SU-DHL-6 (cell line): ENCODE measurements at regions not wholly inside any gene's neighbourhood (a gene's known extent, or its start where the extent isn't known, plus 50 kb on each side); places are given as distances from the start of the nearest gene placed in this dataset.

ENCODE experiments used
- H2AFZ ChIP-seq: fragments of 200-600 bp; sonication (generic); 2 replicates; pipeline ENCODE4 v1.6.1; 2014; ENCODE audit warnings: low read depth, mild to moderate bottlenecking, moderate library complexity, mixed read lengths, antibody characterized with exemption, low read length; ENCODE audit not compliant: severe bottlenecking
- H3F3A ChIP-seq: fragments of 200-600 bp; shearing (Covaris generic); 2 replicates; pipeline ENCODE4 v1.6.0; 2016; ENCODE audit warnings: antibody characterized with exemption, mild to moderate bottlenecking; ENCODE audit not compliant: insufficient read depth
- H3K27ac ChIP-seq: fragments of 200-600 bp; sonication (generic); 2 replicates; pipeline ENCODE4 v1.5.1; 2016; ENCODE audit warnings: low read depth, mild to moderate bottlenecking, low read length, moderate library complexity, mixed read lengths
- H3K27me3 ChIP-seq: fragments of 200-600 bp; sonication (generic), shearing (Covaris generic); 2 replicates; pipeline ENCODE4 v1.6.0; 2014; ENCODE audit warnings: mild to moderate bottlenecking, low read length
- H3K36me3 ChIP-seq: fragments of 200-600 bp; sonication (generic); 2 replicates; pipeline ENCODE4 v1.6.1; 2014; ENCODE audit warnings: mild to moderate bottlenecking, low read length, mixed read lengths
- H3K4me2 ChIP-seq: fragments of 300-600, 200-600 bp; shearing (Covaris generic), sonication (generic); 2 replicates; pipeline ENCODE4 v1.6.0; 2014; ENCODE audit warnings: low read length, low read depth, mild to moderate bottlenecking; ENCODE audit not compliant: poor library complexity, severe bottlenecking
- H3K4me3 ChIP-seq: fragments of 200-600 bp; sonication (generic); 2 replicates; pipeline ENCODE4 v1.5.1; 2014; ENCODE audit warnings: antibody characterized with exemption, low read length, mild to moderate bottlenecking, mixed read lengths; ENCODE audit not compliant: insufficient read depth, poor library complexity, severe bottlenecking
- H3K79me2 ChIP-seq: fragments of 200-600 bp; sonication (generic); 2 replicates; pipeline ENCODE4 v1.6.1; 2014; ENCODE audit warnings: mild to moderate bottlenecking, low read length, moderate library complexity; ENCODE audit not compliant: insufficient read depth
- H3K9ac ChIP-seq: fragments of 200-600 bp; sonication (generic); 2 replicates; pipeline ENCODE4 v1.7.0; 2014; ENCODE audit warnings: mild to moderate bottlenecking, low read length
- H3K9me2 ChIP-seq: fragments of 200-600 bp; sonication (generic); replicated peaks from 2 replicates; pipeline ENCODE4 v1.6.1; 2014; ENCODE audit warnings: low read length; ENCODE audit not compliant: insufficient read depth
- H3K9me3 ChIP-seq: fragments of 200-600 bp; sonication (generic); 2 replicates; pipeline ENCODE4 v1.6.1; 2014; ENCODE audit warnings: low read length, mixed read lengths; ENCODE audit not compliant: insufficient read depth
- H4K20me1 ChIP-seq: fragments of 200-600 bp; sonication (generic); 2 replicates; pipeline ENCODE4 v1.6.1; 2014; ENCODE audit warnings: low read depth, mild to moderate bottlenecking, antibody characterized with exemption, low read length, moderate library complexity, mixed read lengths
- EZH2phosphoT487 ChIP-seq: fragments of 200-600 bp; sonication (generic), shearing (Covaris generic); conservative IDR thresholded peaks from 2 replicates; pipeline ENCODE4 v1.6.1; 2018; ENCODE audit warnings: mild to moderate bottlenecking, antibody characterized with exemption, low read length, moderate library complexity, mixed read lengths
- TF ChIP-seq, protein P1 (sequence below): fragments of 200-600 bp; sonication (generic); IDR thresholded peaks from one replicate; pipeline ENCODE4 v1.5.1; 2017; ENCODE audit warnings: antibody characterized with exemption, mild to moderate bottlenecking, low read length, moderate library complexity; ENCODE audit not compliant: insufficient read depth, poor library complexity, severe bottlenecking

DNA sequence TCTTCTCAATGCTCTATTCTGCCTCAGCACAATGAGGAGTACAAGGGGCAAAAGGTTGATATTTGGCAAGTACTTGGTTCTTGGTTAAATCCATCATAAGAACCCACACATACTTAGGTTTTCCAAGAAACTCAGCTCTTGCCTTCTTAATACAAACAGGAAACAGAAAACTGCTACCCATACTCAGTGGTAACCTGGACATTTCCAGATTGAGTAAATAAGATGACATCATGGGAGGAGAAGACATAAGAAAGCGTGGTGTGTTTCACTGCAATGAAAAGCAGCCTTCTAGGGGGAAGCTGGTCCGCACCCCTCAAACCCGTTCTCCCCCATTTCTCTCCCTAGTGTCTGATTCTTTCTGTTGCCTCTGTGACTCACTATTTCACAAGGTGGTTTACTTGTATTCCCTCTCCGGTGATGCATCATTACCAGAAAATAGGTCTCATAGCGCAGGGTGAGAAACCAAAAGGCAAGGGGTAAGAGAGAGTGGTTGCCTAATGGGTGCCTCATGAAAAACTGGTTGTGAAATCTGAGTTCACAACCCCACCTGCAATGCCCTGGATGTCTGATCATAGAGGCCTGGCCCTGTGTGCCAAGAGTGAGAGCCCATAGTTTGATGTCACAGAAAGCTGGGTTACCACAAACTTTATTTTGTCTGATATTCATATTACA is 326.5 kb upstream of the TBX3 start:
- Histone ChIP-seq H3K9me2 (no peaks in the 10 kb centered on the region), H4K20me1 (no peaks in the 10 kb centered on the region), H3K27ac (no peak overlapping the region), H3K27me3 (no peaks in the 10 kb centered on the region), H3K9ac (no peak overlapping the region), H3K9me3 (no peaks in the 10 kb centered on the region), H3F3A (no peaks in the 10 kb centered on the region), H2AFZ (no peak overlapping the region), H3K4me2 (no peak overlapping the region), H3K79me2 (no peaks in the 10 kb centered on the region), H3K4me3 (no peak overlapping the region), H3K36me3 (no peaks in the 10 kb centered on the region)
- no peak for TF ChIP-seq EZH2phosphoT487
- TF ChIP-seq, protein P1, sequence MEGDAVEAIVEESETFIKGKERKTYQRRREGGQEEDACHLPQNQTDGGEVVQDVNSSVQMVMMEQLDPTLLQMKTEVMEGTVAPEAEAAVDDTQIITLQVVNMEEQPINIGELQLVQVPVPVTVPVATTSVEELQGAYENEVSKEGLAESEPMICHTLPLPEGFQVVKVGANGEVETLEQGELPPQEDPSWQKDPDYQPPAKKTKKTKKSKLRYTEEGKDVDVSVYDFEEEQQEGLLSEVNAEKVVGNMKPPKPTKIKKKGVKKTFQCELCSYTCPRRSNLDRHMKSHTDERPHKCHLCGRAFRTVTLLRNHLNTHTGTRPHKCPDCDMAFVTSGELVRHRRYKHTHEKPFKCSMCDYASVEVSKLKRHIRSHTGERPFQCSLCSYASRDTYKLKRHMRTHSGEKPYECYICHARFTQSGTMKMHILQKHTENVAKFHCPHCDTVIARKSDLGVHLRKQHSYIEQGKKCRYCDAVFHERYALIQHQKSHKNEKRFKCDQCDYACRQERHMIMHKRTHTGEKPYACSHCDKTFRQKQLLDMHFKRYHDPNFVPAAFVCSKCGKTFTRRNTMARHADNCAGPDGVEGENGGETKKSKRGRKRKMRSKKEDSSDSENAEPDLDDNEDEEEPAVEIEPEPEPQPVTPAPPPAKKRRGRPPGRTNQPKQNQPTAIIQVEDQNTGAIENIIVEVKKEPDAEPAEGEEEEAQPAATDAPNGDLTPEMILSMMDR: no peak

DNA sequence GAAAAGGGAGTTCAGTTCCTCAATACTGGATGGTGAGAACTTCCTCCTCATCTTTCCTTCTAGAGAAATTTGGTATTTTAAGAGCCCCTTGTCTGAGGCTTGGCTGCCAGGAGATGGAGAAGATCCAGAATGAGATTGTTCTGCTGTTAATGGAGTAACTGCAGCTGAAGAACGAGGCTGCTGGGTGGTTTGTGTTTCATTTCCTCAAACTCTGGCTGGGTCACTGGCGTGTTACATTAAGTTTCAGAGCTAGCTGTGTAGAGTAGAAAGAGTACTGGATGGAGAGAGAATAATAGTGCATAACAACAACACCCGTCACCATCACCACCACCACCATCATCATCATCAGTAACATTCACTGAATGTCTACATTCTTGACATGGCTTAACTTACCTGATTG is 325.0 kb upstream of the TBX3 start:
- H3K27me3 ChIP-seq: no peaks in the 10 kb centered on the region
- H3K36me3 ChIP-seq: no peaks in the 10 kb centered on the region
- H2AFZ ChIP-seq: no peak overlapping the region
- no peaks in the 10 kb centered on the region for H3F3A ChIP-seq
- H3K4me3 ChIP-seq: no peak overlapping the region
- no peaks in the 10 kb centered on the region for H3K79me2 ChIP-seq
- no peak overlapping the region for H3K4me2 ChIP-seq
- no peaks in the 10 kb centered on the region for H3K9me3 ChIP-seq
- H3K27ac ChIP-seq: no peak overlapping the region
- TF ChIP-seq EZH2phosphoT487: no peak
- TF ChIP-seq, protein P1: no peak
- H3K9me2 ChIP-seq: no peaks in the 10 kb centered on the region
- no peaks in the 10 kb centered on the region for H4K20me1 ChIP-seq
- no peak overlapping the region for H3K9ac ChIP-seq

DNA sequence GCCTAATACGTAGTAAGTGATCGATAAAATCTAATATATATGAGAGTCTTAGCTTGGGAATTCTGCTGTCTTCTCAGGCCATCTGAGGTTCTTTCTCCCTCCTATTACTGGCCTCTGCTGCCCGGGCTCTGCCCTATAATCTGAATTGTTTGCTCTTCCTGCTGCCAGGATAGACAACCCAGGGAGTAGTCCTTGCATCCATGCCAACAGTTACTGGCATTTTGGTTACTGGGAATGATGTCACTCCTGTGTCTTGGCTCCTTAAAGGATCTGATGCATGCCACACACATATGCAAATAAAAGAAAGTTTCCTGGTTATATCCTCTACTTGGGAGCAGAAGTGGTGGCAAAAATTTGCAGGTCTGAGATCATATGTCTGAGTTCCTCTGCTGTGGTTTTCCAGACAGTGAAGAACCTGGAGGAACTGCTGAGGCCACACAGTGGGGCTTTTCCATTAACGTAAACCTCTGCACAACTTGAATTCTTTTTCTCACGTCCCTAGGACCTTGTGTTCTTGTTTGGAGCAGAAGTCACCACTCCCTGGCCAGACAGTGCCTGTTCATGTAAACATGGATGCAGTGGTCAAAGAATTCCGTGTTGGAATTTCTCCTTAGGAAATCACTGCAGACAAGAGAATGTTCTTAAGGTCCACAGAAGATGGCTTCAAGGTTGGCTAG is 320.6 kb upstream of the TBX3 start:
- Histone ChIP-seq H3K9me2 (no peaks in the 10 kb centered on the region), H3K4me3 (no peak overlapping the region), H2AFZ (no peak overlapping the region), H3F3A (no peaks in the 10 kb centered on the region), H3K27ac (no peak overlapping the region), H3K36me3 (no peaks in the 10 kb centered on the region), H3K27me3 (no peaks in the 10 kb centered on the region), H3K79me2 (no peaks in the 10 kb centered on the region), H3K4me2 (no peak overlapping the region), H3K9ac (no peak overlapping the region), H4K20me1 (no peaks in the 10 kb centered on the region), H3K9me3 (no peaks in the 10 kb centered on the region)
- TF ChIP-seq, protein P1: no peak
- TF ChIP-seq EZH2phosphoT487: no peak
